GM12878 (cell line): ENCODE measurements at regions not wholly inside any gene's neighbourhood (a gene's known extent, or its start where the extent isn't known, plus 50 kb on each side); places are given as distances from the start of the nearest gene placed in this dataset.

Experiments used
- ATAC-seq: fragments of 200-7000 bp; cut with Tn5 transposase; 3 replicates; pipeline ENCODE4 v1.9.1; 2020; ENCODE audit warnings: mild to moderate bottlenecking, moderate library complexity
- BruUV-seq: library from RNA; stranded (reverse); fragments of 400-500 nt; replicated peaks from 2 replicates; lab custom pipeline; 2021; lab: Mats Ljungman, UMichigan
- CTCF ChIA-PET: fragments of 300-600 bp; sonication (Branson Sonifier 250); formaldehyde crosslinking; extraction: SDS; loops from one replicate; lab custom pipeline; 2021; ENCODE audit warnings: inconsistent platforms; lab: Yijun Ruan, JAX
- POLR2A ChIA-PET: fragments of 350-600 bp; formaldehyde crosslinking; extraction: SDS; loops from one replicate; lab custom pipeline; 2021; ENCODE audit warnings: inconsistent platforms; lab: Charles Lee
- RAD21 ChIA-PET: fragments of 300-600 bp; sonication (Branson Sonifier 250); formaldehyde crosslinking; loops from one replicate; lab custom pipeline; 2023; ENCODE audit warnings: antibody characterized with exemption; ENCODE audit not compliant: unreplicated experiment; lab: Charles Lee
- SMC1A ChIA-PET: fragments of 300-600 bp; sonication (Branson Sonifier 250); formaldehyde crosslinking; loops from one replicate; lab custom pipeline; 2023; ENCODE audit not compliant: unreplicated experiment, uncharacterized antibody; lab: Charles Lee
- DNase-seq: peaks from one replicate; pipeline ENCODE4 v3.0.0-alpha.2; 2011; ENCODE audit warnings: low read depth, low spot score
- FAIRE-seq: peaks from 3 replicates; lab custom pipeline; 2011; peaks lifted over from hg19 to GRCh38; lab: Jason Lieb, UNC
- H2AFZ ChIP-seq: 2 replicates; pipeline ENCODE4 v1.6.0; 2011; ENCODE audit warnings: low read depth, low read length, control low read depth; ENCODE audit not compliant: control insufficient read depth
- H3K27ac ChIP-seq: 2 replicates; pipeline ENCODE4 v1.5.1; 2011; ENCODE audit warnings: control low read depth; ENCODE audit not compliant: control insufficient read depth, insufficient read depth
- H3K27me3 ChIP-seq, 2 experiments: replicated peaks in 1 of 2; 2 replicates each; pipeline versions ENCODE4 v1.6.0 to v1.6.1; 2011; ENCODE audit warnings: low read length in 1 of 2; ENCODE audit not compliant: control insufficient read depth in 2 of 2, insufficient read depth in 2 of 2
- H3K36me3 ChIP-seq, 2 experiments: 2 replicates each; pipeline ENCODE4 v1.5.1; 2011; ENCODE audit warnings: low read length in 1 of 2; ENCODE audit not compliant: control insufficient read depth in 2 of 2, insufficient read depth in 2 of 2
- H3K4me1 ChIP-seq: 2 replicates; pipeline ENCODE4 v1.6.1; 2011; ENCODE audit warnings: mild to moderate bottlenecking, low read length, moderate library complexity, mixed read lengths; ENCODE audit not compliant: control insufficient read depth, insufficient read depth
- H3K4me2 ChIP-seq: 2 replicates; pipeline ENCODE4 v1.6.0; 2011; ENCODE audit warnings: control low read depth; ENCODE audit not compliant: control insufficient read depth, insufficient read depth
- H3K4me3 ChIP-seq: fragments of 200-600 bp; sonication (generic); 2 replicates; pipeline ENCODE4 v1.5.1; 2016
- H3K79me2 ChIP-seq: 2 replicates; pipeline ENCODE4 v1.6.0; 2011; ENCODE audit warnings: low read length; ENCODE audit not compliant: control insufficient read depth, insufficient read depth
- H3K9ac ChIP-seq: 2 replicates; pipeline ENCODE4 v1.8.0; 2011; ENCODE audit warnings: low read length, control low read depth, mixed read lengths; ENCODE audit not compliant: control insufficient read depth, insufficient read depth
- H3K9me3 ChIP-seq: replicated peaks from 3 replicates; pipeline ENCODE4 v1.5.1; 2011; ENCODE audit warnings: mild to moderate bottlenecking, low read length; ENCODE audit not compliant: control insufficient read depth, insufficient read depth
- H4K20me1 ChIP-seq: 2 replicates; pipeline ENCODE4 v1.6.0; 2011; ENCODE audit not compliant: control insufficient read depth, insufficient read depth
- ATF7 ChIP-seq: fragments of 450-650 bp; IDR thresholded peaks from 2 replicates; pipeline ENCODE4 v1.6.1; 2016; ENCODE audit warnings: low read depth, mild to moderate bottlenecking
- BCL11A ChIP-seq: IDR thresholded peaks from 2 replicates; pipeline ENCODE4 v1.6.1; 2011; ENCODE audit warnings: low read depth, low read length
- BHLHE40 ChIP-seq, 2 experiments: fragments of 450-650 bp in 1 of 2; IDR thresholded peaks; 2 replicates each; pipeline ENCODE4 v1.6.1; 2011 to 2017; ENCODE audit warnings: low read depth in 2 of 2, borderline replicate concordance in 1 of 2, improper control_type of control experiment in 1 of 2, low read length in 1 of 2, mild to moderate bottlenecking in 1 of 2
- BRCA1 ChIP-seq: IDR thresholded peaks from 2 replicates; pipeline ENCODE4 v1.6.1; 2011; ENCODE audit warnings: low read depth, low read length, improper control_type of control experiment
- CHD2 ChIP-seq: IDR thresholded peaks from 2 replicates; pipeline ENCODE4 v1.6.1; 2011; ENCODE audit warnings: low read depth, low read length, improper control_type of control experiment, borderline replicate concordance
- IKZF2 ChIP-seq, 2 experiments: fragments of 450-650 bp; IDR thresholded peaks; 2 replicates each; pipeline ENCODE4 v1.6.1; 2017; ENCODE audit warnings: mild to moderate bottlenecking in 2 of 2, moderate library complexity in 2 of 2
- POU2F2 ChIP-seq: IDR thresholded peaks from 3 replicates; pipeline ENCODE4 v1.6.1; 2011; ENCODE audit warnings: low read depth, mild to moderate bottlenecking, low read length, borderline replicate concordance
- SMC3 ChIP-seq: IDR thresholded peaks from 2 replicates; pipeline ENCODE4 v1.6.1; 2011; ENCODE audit warnings: low read length, improper control_type of control experiment, borderline replicate concordance
- SREBF1 ChIP-seq: IDR thresholded peaks from 2 replicates; pipeline ENCODE4 v1.6.1; 2012; ENCODE audit warnings: mild to moderate bottlenecking, low read length
- ZNF384 ChIP-seq: IDR thresholded peaks from 2 replicates; pipeline ENCODE4 v1.6.1; 2012; ENCODE audit warnings: low read depth, mild to moderate bottlenecking, low read length, improper control_type of control experiment, borderline replicate concordance
- WGBS: methylation state at CpG from one replicate; pipeline ENCODE4 v1.1.6; 2016; ENCODE audit warnings: low lambda C conversion rate; ENCODE audit not compliant: insufficient replicate concordance, insufficient coverage; ENCODE audit errors: missing lambda C conversion rate; 5-methylcytosine and 5-hydroxymethylcytosine counted together
- in situ Hi-C: fragments of 300-500 bp; cut with MboI; formaldehyde crosslinking; loops from 9 replicates; pipeline ENCODE4 v1.14.3; 2018; ENCODE audit warnings: mixed read lengths
- intact Hi-C: fragments of 100-400 bp; cut with micrococcal nuclease; formaldehyde crosslinking; loops from one replicate; pipeline ENCODE4 v1.14.2; 2022; ENCODE audit not compliant: unreplicated experiment

DNA sequence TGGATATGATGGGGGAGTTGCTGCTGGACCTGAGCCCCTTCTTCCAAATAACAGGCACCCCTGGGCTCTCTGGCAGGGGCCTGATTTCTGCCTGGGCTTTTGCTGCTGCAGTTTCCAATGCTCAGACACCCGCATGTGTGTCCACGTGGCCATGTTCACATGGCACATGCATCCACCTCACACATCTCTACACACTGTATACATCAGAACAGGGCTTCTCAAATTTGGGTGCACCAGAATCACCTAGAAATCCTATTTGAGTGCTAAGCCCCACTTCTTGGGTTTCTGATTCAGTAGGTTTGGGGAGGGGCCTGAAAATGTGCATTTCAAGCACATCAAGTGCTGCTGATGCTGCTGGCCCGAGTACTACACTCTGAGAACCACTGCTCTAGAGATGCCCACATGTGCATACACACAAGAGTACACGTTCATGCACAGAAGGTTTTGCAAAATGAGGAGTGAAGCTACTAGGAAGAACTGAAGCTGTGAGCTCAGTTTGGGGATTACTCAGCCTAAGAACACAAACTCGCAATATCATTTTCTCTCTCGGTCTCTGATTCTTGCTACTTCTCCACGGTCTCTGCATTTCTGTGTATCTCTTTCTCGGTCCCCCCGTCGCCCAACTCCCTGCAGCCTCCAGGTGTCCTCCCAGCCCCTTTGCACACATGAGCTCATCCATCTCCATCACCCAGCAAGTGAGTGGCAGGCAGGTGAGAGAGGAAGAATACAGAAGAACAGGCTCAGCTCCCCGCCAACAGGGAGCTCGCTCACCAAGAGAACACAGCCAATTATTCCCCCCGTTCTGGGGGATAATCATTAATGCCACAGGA, 97.0 kb downstream of the PCDH1 start:
- Histone ChIP-seq H3K27me3 (no peaks in the 10 kb centered on the region; a peak in 2 of 4 replicates), H2AFZ (no peak overlapping the region), H3K4me2 (no peak overlapping the region), H3K79me2 (no peaks in the 10 kb centered on the region), H3K4me3 (no peak overlapping the region), H3K4me1 (no peaks in the 10 kb centered on the region), H3K9ac (no peak overlapping the region), H3K9me3 (no peaks in the 10 kb centered on the region), H4K20me1 (no peaks in the 10 kb centered on the region), H3K36me3 (no peaks in the 10 kb centered on the region), H3K27ac (no peak overlapping the region)
- CTCF ChIA-PET = interaction anchor here (0.7 to 1.7 kb wide), 5 partner anchors 16 to 179 kb away, joined by 3 to 5 read pairs (median 3); no protein-coding TSS in a partner anchor
- in situ Hi-C loops (no loop called here), intact Hi-C loops (no loop called here)
- RAD21 ChIA-PET = interaction anchor here (1.0 to 1.2 kb wide), 2 partner anchors 98 to 180 kb away, joined by 4 to 5 read pairs; no protein-coding TSS in a partner anchor
- ATAC-seq (no peak; the same call in none of the 3 replicates), FAIRE-seq (peak; percentile 65), DNase-seq (no peak)
- WGBS = 13% methylated on average over 13 of the region's 13 CpGs
- POLR2A ChIA-PET = interaction anchor here (0.9 kb wide), 1 partner anchor 15 kb away, joined by 3 read pairs; no protein-coding TSS in a partner anchor
- TF ChIP-seq ZNF384 = no peak
- TF ChIP-seq ATF7 = no peak
- TF ChIP-seq BHLHE40 (IDR thresholded peaks at IDR 0.05; ENCODE audit: borderline replicate concordance in 1 of 2, low read depth in 2 of 2, low read length in 1 of 2) = no peak
- TF ChIP-seq IKZF2 (IDR thresholded peaks at IDR 0.05) = no peak
- TF ChIP-seq BRCA1 = no peak
- TF ChIP-seq BCL11A = no peak
- no peak for TF ChIP-seq POU2F2
- TF ChIP-seq CHD2 = no peak
- TF ChIP-seq SMC3 = no peak
- TF ChIP-seq SREBF1 = no peak
- BruUV-seq = no TSS peak
- SMC1A ChIA-PET = no interaction called here
